Neuronal stem cell (in vitro differentiated cells): ENCODE measurements at regions not wholly inside any gene's neighbourhood (a gene's known extent, or its start where the extent isn't known, plus 50 kb on each side); places are given as distances from the start of the nearest gene placed in this dataset.
A peak's percentile ranks its signal among the peaks of the same experiment; 100 is the strongest.

Experiments used
- DNase-seq: peaks from one replicate; pipeline ENCODE4 v3.0.0-alpha.2; 2013; ENCODE audit warnings: low spot score
- H2AFZ ChIP-seq: one replicate; pipeline ENCODE4 v1.6.1; 2013; ENCODE audit warnings: mild to moderate bottlenecking, low read length, inconsistent platforms
- H2AK5ac ChIP-seq: 2 replicates; pipeline ENCODE4 v1.6.1; 2013; ENCODE audit warnings: low read depth, mild to moderate bottlenecking, inconsistent platforms, low read length, moderate library complexity, mixed read lengths
- H2BK120ac ChIP-seq: 2 replicates; pipeline ENCODE4 v1.6.1; 2013; ENCODE audit warnings: low read depth, mild to moderate bottlenecking, inconsistent platforms, low read length, moderate library complexity, mixed read lengths
- H2BK12ac ChIP-seq: one replicate; pipeline ENCODE4 v1.6.1; 2013; ENCODE audit warnings: low read length, inconsistent platforms
- H2BK15ac ChIP-seq: 2 replicates; pipeline ENCODE4 v1.6.1; 2013; ENCODE audit warnings: mild to moderate bottlenecking, low read length, inconsistent platforms, mixed read lengths
- H2BK5ac ChIP-seq: one replicate; pipeline ENCODE4 v1.6.1; 2013; ENCODE audit warnings: inconsistent platforms, mild to moderate bottlenecking, low read length, moderate library complexity
- H3K14ac ChIP-seq: one replicate; pipeline ENCODE4 v1.6.1; 2013; ENCODE audit warnings: low read length, inconsistent platforms
- H3K18ac ChIP-seq: 2 replicates; pipeline ENCODE4 v1.6.1; 2013; ENCODE audit warnings: low read length, inconsistent platforms
- H3K23ac ChIP-seq: 2 replicates; pipeline ENCODE4 v1.6.1; 2013; ENCODE audit warnings: low read depth, mild to moderate bottlenecking, mixed read lengths, low read length, inconsistent platforms; ENCODE audit not compliant: poor library complexity
- H3K27ac ChIP-seq: replicated peaks from 3 replicates; pipeline ENCODE4 v1.5.1; 2013; ENCODE audit warnings: low read length, inconsistent platforms
- H3K27me3 ChIP-seq, 3 experiments: 2 replicates each; pipeline ENCODE4 v1.6.1; 2013; ENCODE audit warnings: low read length in 3 of 3, mild to moderate bottlenecking in 2 of 3, inconsistent platforms in 1 of 3, low read depth in 1 of 3, mixed read lengths in 1 of 3, moderate library complexity in 1 of 3; ENCODE audit not compliant: control insufficient read depth in 3 of 3, insufficient read depth in 3 of 3
- H3K36me3 ChIP-seq, 2 donors: replicated peaks in 1 of 2; 2 replicates each; pipeline ENCODE4 v1.6.1; 2013; ENCODE audit warnings: low read length in 2 of 2; ENCODE audit not compliant: control insufficient read depth in 2 of 2, insufficient read depth in 2 of 2
- H3K4ac ChIP-seq: 2 replicates; pipeline ENCODE4 v1.6.1; 2013; ENCODE audit warnings: inconsistent platforms, mild to moderate bottlenecking, low read length, moderate library complexity
- H3K4me1 ChIP-seq, 2 donors: 1 replicate in 1 of 2; 2 replicates in 1 of 2; pipeline ENCODE4 v1.6.1; 2013; ENCODE audit warnings: low read length in 2 of 2, low read depth in 1 of 2; ENCODE audit not compliant: control insufficient read depth in 2 of 2, insufficient read depth in 1 of 2
- H3K4me2 ChIP-seq: one replicate; pipeline ENCODE4 v1.6.1; 2013; ENCODE audit warnings: mild to moderate bottlenecking, low read length, inconsistent platforms; ENCODE audit not compliant: insufficient read depth, poor library complexity, severe bottlenecking
- H3K4me3 ChIP-seq, 2 donors: 2 replicates each; pipeline ENCODE4 v1.5.1; 2013; ENCODE audit warnings: low read length in 2 of 2, mild to moderate bottlenecking in 2 of 2, inconsistent platforms in 1 of 2, moderate library complexity in 1 of 2
- H3K79me1 ChIP-seq: one replicate; pipeline ENCODE4 v1.6.1; 2013; ENCODE audit warnings: low read depth, mild to moderate bottlenecking, inconsistent platforms, low read length, moderate library complexity
- H3K9ac ChIP-seq: one replicate; pipeline ENCODE4 v1.6.1; 2013; ENCODE audit warnings: mild to moderate bottlenecking, low read depth, low read length, inconsistent platforms; ENCODE audit not compliant: poor library complexity
- H3K9me3 ChIP-seq, 2 donors: replicated peaks in 1 of 2; 2 replicates each; pipeline versions ENCODE3 to v1.6.1; 2013; ENCODE audit warnings: low read length in 2 of 2, mild to moderate bottlenecking in 2 of 2, inconsistent platforms in 1 of 2, low read depth in 1 of 2, mixed read lengths in 1 of 2, moderate library complexity in 1 of 2; ENCODE audit not compliant: control insufficient read depth in 2 of 2, insufficient read depth in 1 of 2
- H4K8ac ChIP-seq: one replicate; pipeline ENCODE4 v1.6.1; 2013; ENCODE audit warnings: low read depth, mild to moderate bottlenecking, inconsistent platforms, low read length, moderate library complexity
- H4K91ac ChIP-seq: one replicate; pipeline ENCODE4 v1.6.1; 2013; ENCODE audit warnings: low read length, low read depth, mild to moderate bottlenecking, inconsistent platforms; ENCODE audit not compliant: poor library complexity
- WGBS, 2 donors: extraction: QIAGEN DNeasy Blood & Tissue Kit; methylation state at CpG; one replicate each; pipeline ENCODE4 v1.1.7; 2013; ENCODE audit warnings: missing lambda C conversion rate in 2 of 2, mixed read lengths in 1 of 2; ENCODE audit not compliant: insufficient read length in 2 of 2, insufficient replicate concordance in 1 of 2; ENCODE audit errors: extremely low coverage in 2 of 2; 5-methylcytosine and 5-hydroxymethylcytosine counted together

- H3K27me3 ChIP-seq: no peaks in the 10 kb centered on the region
- H4K91ac ChIP-seq: no peak overlapping the region
- H3K9ac ChIP-seq: no peak overlapping the region
- no peak overlapping the region for H2AK5ac ChIP-seq
- H3K4me1 ChIP-seq: no peaks in the 10 kb centered on the region
- no peak overlapping the region for H3K14ac ChIP-seq
- no peak overlapping the region for H3K18ac ChIP-seq
- H2AFZ ChIP-seq: peak overlapping the region; percentile 36
- H3K23ac ChIP-seq: no peak overlapping the region
- no peak overlapping the region for H4K8ac ChIP-seq
- no peak overlapping the region for H3K4ac ChIP-seq
- no peak overlapping the region for H2BK12ac ChIP-seq
- no peak overlapping the region for H2BK5ac ChIP-seq
- H2BK15ac ChIP-seq: no peak overlapping the region
- DNase-seq: no peak
- no peaks in the 10 kb centered on the region for H3K79me1 ChIP-seq
- H2BK120ac ChIP-seq: no peak overlapping the region
- no CpG with 5 or more reads among the region's 5 CpGs for WGBS, 2 donors
- H3K9me3 ChIP-seq: no peaks in the 10 kb centered on the region
- H3K36me3 ChIP-seq: no peaks in the 10 kb centered on the region
- no peak overlapping the region for H3K4me3 ChIP-seq
- H3K27ac ChIP-seq: no peak overlapping the region
- H3K4me2 ChIP-seq: no peak overlapping the region
Measured at GRCh38 chr13:64871742-64872141, 2358.4 kb downstream of the PCDH9 start.

GRCh38 chr13:64869539-64869938 lies 2360.6 kb downstream of the PCDH9 start:
- no peaks in the 10 kb centered on the region for H3K36me3 ChIP-seq
- no CpG with 5 or more reads among the region's 3 CpGs for WGBS, 2 donors
- H3K4me2 ChIP-seq: no peak overlapping the region
- H4K8ac ChIP-seq: no peak overlapping the region
- H3K23ac ChIP-seq: no peak overlapping the region
- no peaks in the 10 kb centered on the region for H3K9me3 ChIP-seq
- H3K27me3 ChIP-seq: no peaks in the 10 kb centered on the region
- no peak overlapping the region for H3K4me3 ChIP-seq
- no peak overlapping the region for H2AFZ ChIP-seq
- no peak overlapping the region for H3K18ac ChIP-seq
- H3K4me1 ChIP-seq: no peaks in the 10 kb centered on the region
- H2BK5ac ChIP-seq: no peak overlapping the region
- no peak overlapping the region for H2BK12ac ChIP-seq
- H3K4ac ChIP-seq: no peak overlapping the region
- no peak overlapping the region for H2AK5ac ChIP-seq
- no peak for DNase-seq
- no peak overlapping the region for H2BK15ac ChIP-seq
- H2BK120ac ChIP-seq: no peak overlapping the region
- H3K14ac ChIP-seq: no peak overlapping the region
- no peak overlapping the region for H4K91ac ChIP-seq
- no peak overlapping the region for H3K9ac ChIP-seq
- no peak overlapping the region for H3K27ac ChIP-seq
- H3K79me1 ChIP-seq: no peaks in the 10 kb centered on the region

DNA sequence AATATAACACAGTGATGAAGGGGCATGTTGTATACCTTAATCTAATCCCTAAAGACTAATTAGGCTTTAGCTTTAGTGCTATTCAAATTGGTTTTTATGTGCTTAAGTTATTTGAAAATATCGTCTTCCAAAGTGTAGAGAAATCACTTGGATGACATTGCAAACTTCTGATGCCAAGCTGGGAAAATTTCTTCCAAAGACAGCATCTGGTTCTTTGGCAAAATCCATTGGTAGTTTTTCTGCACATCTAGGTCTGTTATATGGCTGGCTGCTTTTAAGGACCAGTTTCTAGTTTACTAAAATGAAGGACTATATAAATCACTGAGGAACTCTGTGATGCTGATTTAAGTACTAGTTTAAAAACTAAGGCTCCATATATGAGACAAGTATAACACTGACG lies 2362.3 kb downstream of the PCDH9 start:
- H3K23ac ChIP-seq: no peak overlapping the region
- no peaks in the 10 kb centered on the region for H3K9me3 ChIP-seq
- H2AK5ac ChIP-seq: no peak overlapping the region
- no peak overlapping the region for H3K9ac ChIP-seq
- no peak overlapping the region for H2BK120ac ChIP-seq
- whole genome bisulfite sequencing, 2 donors: no CpG with 5 or more reads among the region's 2 CpGs
- H3K27me3 ChIP-seq: no peaks in the 10 kb centered on the region
- no peaks in the 10 kb centered on the region for H3K79me1 ChIP-seq
- no peak overlapping the region for H3K18ac ChIP-seq
- no peak overlapping the region for H4K8ac ChIP-seq
- no peak overlapping the region for H2BK15ac ChIP-seq
- no peak overlapping the region for H3K4ac ChIP-seq
- no peak overlapping the region for H3K27ac ChIP-seq
- H2BK5ac ChIP-seq: no peak overlapping the region
- H3K4me1 ChIP-seq: no peaks in the 10 kb centered on the region
- H3K4me3 ChIP-seq: no peak overlapping the region
- no peak overlapping the region for H3K4me2 ChIP-seq
- DNase-seq: no peak
- no peak overlapping the region for H2BK12ac ChIP-seq
- no peak overlapping the region for H4K91ac ChIP-seq
- H3K36me3 ChIP-seq: no peaks in the 10 kb centered on the region
- H2AFZ ChIP-seq: no peak overlapping the region
- no peak overlapping the region for H3K14ac ChIP-seq

GRCh38 chr13:64866331-64866730 lies 2363.8 kb downstream of the PCDH9 start:
- Histone ChIP-seq H3K4me1 (no peaks in the 10 kb centered on the region), H3K27me3 (no peaks in the 10 kb centered on the region), H2BK12ac (no peak overlapping the region), H3K79me1 (no peaks in the 10 kb centered on the region), H3K18ac (no peak overlapping the region), H2BK5ac (no peak overlapping the region), H3K36me3 (no peaks in the 10 kb centered on the region), H2BK120ac (no peak overlapping the region), H2BK15ac (no peak overlapping the region), H3K27ac (no peak overlapping the region), H3K23ac (no peak overlapping the region), H2AFZ (no peak overlapping the region), H4K8ac (no peak overlapping the region), H2AK5ac (no peak overlapping the region), H3K9ac (no peak overlapping the region), H3K14ac (no peak overlapping the region), H4K91ac (no peak overlapping the region), H3K9me3 (no peaks in the 10 kb centered on the region), H3K4me3 (no peak overlapping the region), H3K4ac (no peak overlapping the region), H3K4me2 (no peak overlapping the region)
- DNase-seq: no peak
